NK-92 treated with Interleukin-12 subunit alpha and Interleukin-12 subunit beta, amount 100 ng/mL, for 24 hours (cell line): ENCODE measurements at regions not wholly inside any gene's neighbourhood (a gene's known extent, or its start where the extent isn't known, plus 50 kb on each side); places are given as distances from the start of the nearest gene placed in this dataset.
"Not testable (repeated sequence)": the region's sequence is repeated elsewhere in the genome, so short reads cannot be mapped to it uniquely, and the experiment has no call there.

Source experiments
- DNase-seq: peaks from one replicate; lab custom pipeline; 2025; lab: John Stamatoyannopoulos, UW

GRCh38 chr2:12879649-12880048, 162.9 kb downstream of the TRIB2 start:
- DNase-seq = no peak

GRCh38 chr2:12881952-12882351, 165.2 kb downstream of the TRIB2 start:
- DNase-seq = no peak

- DNase-seq = no peak
Measured at GRCh38 chr2:12882393-12882792, 165.7 kb downstream of the TRIB2 start.

- no peak for DNase-seq
Measured at GRCh38 chr2:12883906-12884305, 167.2 kb downstream of the TRIB2 start.

- no peak for DNase-seq
Measured at GRCh38 chr2:12884713-12885282, 168.1 kb downstream of the TRIB2 start.

- no peak for DNase-seq
Measured at GRCh38 chr2:12890066-12890465, 173.3 kb downstream of the TRIB2 start.

GRCh38 chr2:12890481-12890991, 173.8 kb downstream of the TRIB2 start:
- no peak for DNase-seq

- DNase-seq = no peak
Measured at GRCh38 chr2:12895017-12895416, 178.3 kb downstream of the TRIB2 start.

GRCh38 chr2:12896318-12896982, 179.7 kb downstream of the TRIB2 start:
- DNase-seq = no peak

- DNase-seq = no peak
Measured at GRCh38 chr2:12897181-12897580, 180.4 kb downstream of the TRIB2 start.

GRCh38 chr2:12903272-12903671, 186.5 kb downstream of the TRIB2 start:
- no peak for DNase-seq

GRCh38 chr2:12910431-12910830, 193.7 kb downstream of the TRIB2 start:
- DNase-seq = no peak

GRCh38 chr2:12915787-12916186, 199.1 kb downstream of the TRIB2 start:
- no peak for DNase-seq

GRCh38 chr2:12918138-12918834, 201.6 kb downstream of the TRIB2 start:
- no peak for DNase-seq

GRCh38 chr2:12918835-12919445, 202.2 kb downstream of the TRIB2 start:
- DNase-seq = no peak

GRCh38 chr2:12921321-12921720, 204.6 kb downstream of the TRIB2 start:
- no peak for DNase-seq

- no peak for DNase-seq
Measured at GRCh38 chr2:12923907-12924610, 207.3 kb downstream of the TRIB2 start.

GRCh38 chr2:12926641-12927040, 209.9 kb downstream of the TRIB2 start:
- DNase-seq = not testable (repeated sequence)

GRCh38 chr2:12928197-12928774, 211.6 kb downstream of the TRIB2 start:
- no peak for DNase-seq

- DNase-seq = no peak
Measured at GRCh38 chr2:12928775-12929401, 212.2 kb downstream of the TRIB2 start.

GRCh38 chr2:12929758-12930157, 213.0 kb downstream of the TRIB2 start:
- no peak for DNase-seq
